Panc1 (cell line): ENCODE measurements at regions not wholly inside any gene's neighbourhood (a gene's known extent, or its start where the extent isn't known, plus 50 kb on each side); places are given as distances from the start of the nearest gene placed in this dataset.

ENCODE experiments used
- CTCF ChIP-seq: fragments of 450-650 bp; IDR thresholded peaks from 2 replicates; pipeline ENCODE4 v1.5.1; 2017; ENCODE audit warnings: mild to moderate bottlenecking
- POLR2AphosphoS5 ChIP-seq: IDR thresholded peaks from 2 replicates; pipeline ENCODE4 v1.6.1; 2012; ENCODE audit warnings: mild to moderate bottlenecking, low read depth, low read length, moderate library complexity
- REST ChIP-seq, 2 experiments: IDR thresholded peaks; 2 replicates each; pipeline ENCODE4 v1.6.1; 2011 to 2012; ENCODE audit warnings: low read depth in 2 of 2, control low read depth in 1 of 2, low read length in 1 of 2, mild to moderate bottlenecking in 1 of 2, moderate library complexity in 1 of 2; ENCODE audit not compliant: insufficient read depth in 1 of 2
- SIN3A ChIP-seq: IDR thresholded peaks from 2 replicates; pipeline ENCODE4 v1.6.1; 2012; ENCODE audit warnings: low read depth, mild to moderate bottlenecking, low read length, moderate library complexity, borderline replicate concordance; ENCODE audit not compliant: insufficient read depth
- TCF7L2 ChIP-seq: IDR thresholded peaks from 2 replicates; pipeline ENCODE4 v1.6.1; 2011; ENCODE audit warnings: mild to moderate bottlenecking, low read depth, low read length, inconsistent platforms

GRCh38 chr6:19438566-19439353 lies 398.4 kb upstream of the ID4 start:
- TF ChIP-seq CTCF = no peak
- TF ChIP-seq SIN3A = no peak
- no peak for TF ChIP-seq POLR2AphosphoS5
- TF ChIP-seq REST (IDR thresholded peaks at IDR 0.05; ENCODE audit: insufficient read depth in 1 of 2, low read depth in 2 of 2, low read length in 1 of 2) = no peak
- TF ChIP-seq TCF7L2 = no peak
